ENCODE measurements at regions not wholly inside any gene's neighbourhood (a gene's known extent, or its start where the extent isn't known, plus 50 kb on each side); places are given as distances from the start of the nearest gene placed in this dataset.

DNA sequence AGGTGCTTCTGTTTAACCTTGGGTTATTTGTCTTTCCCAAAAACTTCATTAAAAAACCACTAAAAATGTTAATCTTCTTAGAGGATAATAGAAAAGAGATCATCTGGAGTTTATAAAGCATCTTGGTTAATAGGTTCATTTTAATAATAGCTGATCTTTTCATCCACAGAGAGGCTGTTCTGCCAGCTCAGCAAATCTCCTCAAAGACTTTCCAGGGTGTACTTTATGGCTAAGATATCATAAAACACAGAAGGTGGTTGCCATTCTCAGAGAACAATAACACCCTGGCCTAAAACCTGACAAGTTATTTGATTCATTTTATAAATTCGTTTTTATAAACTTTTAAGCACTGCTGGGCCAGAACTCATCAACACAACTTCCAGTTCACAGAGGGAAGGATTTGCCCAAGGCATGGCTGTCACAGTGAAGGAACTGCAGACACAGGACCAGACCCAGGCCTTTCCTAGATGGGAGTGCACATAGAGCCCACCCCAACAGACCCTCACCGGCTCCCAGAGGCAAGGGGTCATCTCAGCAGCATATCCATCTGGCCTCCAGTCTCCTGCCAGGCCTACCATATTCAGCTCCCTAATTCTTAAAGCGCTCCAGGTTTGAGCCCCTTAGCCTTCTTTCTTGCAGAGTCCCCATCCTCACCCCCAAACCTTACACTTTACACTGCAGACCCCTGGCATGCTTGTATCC, 203.4 kb upstream of the RAB6C start (continued):
- TF ChIP-seq REST (IDR thresholded peaks at IDR 0.05) (no peak), GABPA (IDR thresholded peaks at IDR 0.05 in 1 of 2, conservative IDR thresholded peaks at IDR 0.05 in 1 of 2) (no peak), FOXA2 (IDR thresholded peaks at IDR 0.05) (no peak), HNF4G (IDR thresholded peaks at IDR 0.05) (no peak)

DNA sequence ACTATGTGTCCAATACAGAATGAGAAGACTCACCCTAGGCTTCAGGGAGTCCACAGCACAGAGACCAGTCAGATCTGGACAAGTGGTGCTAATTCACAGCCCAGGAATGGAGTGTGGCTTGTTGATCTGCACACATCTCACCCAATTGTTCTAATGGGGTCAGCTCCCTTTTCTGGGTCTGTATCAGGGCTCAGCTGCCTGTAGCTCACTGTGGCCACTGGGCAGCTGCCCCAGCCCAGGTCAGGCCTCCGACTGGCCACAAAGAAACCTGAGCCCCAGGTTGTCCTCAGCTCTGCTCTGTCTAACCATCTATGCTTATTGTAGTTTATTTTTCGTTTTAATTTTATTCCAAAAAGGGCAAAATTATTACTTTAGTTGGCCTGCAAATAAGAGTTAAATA, 202.3 kb upstream of the RAB6C start:
- no peaks in the 10 kb centered on the region for H3K36me3 ChIP-seq (ENCODE audit: control insufficient read depth in 4 of 4, insufficient read depth in 3 of 4, low read depth in 1 of 4, low read length in 3 of 4)
- TF ChIP-seq SP1 (IDR thresholded peaks at IDR 0.05), result no peak
- TF ChIP-seq, protein P1, sequence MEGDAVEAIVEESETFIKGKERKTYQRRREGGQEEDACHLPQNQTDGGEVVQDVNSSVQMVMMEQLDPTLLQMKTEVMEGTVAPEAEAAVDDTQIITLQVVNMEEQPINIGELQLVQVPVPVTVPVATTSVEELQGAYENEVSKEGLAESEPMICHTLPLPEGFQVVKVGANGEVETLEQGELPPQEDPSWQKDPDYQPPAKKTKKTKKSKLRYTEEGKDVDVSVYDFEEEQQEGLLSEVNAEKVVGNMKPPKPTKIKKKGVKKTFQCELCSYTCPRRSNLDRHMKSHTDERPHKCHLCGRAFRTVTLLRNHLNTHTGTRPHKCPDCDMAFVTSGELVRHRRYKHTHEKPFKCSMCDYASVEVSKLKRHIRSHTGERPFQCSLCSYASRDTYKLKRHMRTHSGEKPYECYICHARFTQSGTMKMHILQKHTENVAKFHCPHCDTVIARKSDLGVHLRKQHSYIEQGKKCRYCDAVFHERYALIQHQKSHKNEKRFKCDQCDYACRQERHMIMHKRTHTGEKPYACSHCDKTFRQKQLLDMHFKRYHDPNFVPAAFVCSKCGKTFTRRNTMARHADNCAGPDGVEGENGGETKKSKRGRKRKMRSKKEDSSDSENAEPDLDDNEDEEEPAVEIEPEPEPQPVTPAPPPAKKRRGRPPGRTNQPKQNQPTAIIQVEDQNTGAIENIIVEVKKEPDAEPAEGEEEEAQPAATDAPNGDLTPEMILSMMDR (IDR thresholded peaks at IDR 0.05; ENCODE audit: low read depth, low read length, missing input control), result no peak
- 81% methylated on average over 2 of the region's 2 CpGs for WGBS
- H3K4me1 ChIP-seq (ENCODE audit: control insufficient read depth in 4 of 4, insufficient read depth in 4 of 4, low read length in 3 of 4), result no peaks in the 10 kb centered on the region
- peaks cover 0 to 3% (median 0%) of the 10 kb centered on the region in 4 donors for H3K27me3 ChIP-seq (ENCODE audit: control insufficient read depth in 4 of 4, insufficient read depth in 4 of 4, low read length in 3 of 4)
- H3K9ac ChIP-seq (ENCODE audit: low read depth in 1 of 2, low read length in 2 of 2), result no peak overlapping the region
- peak; percentile 17 for DNase-seq (ENCODE audit: low spot score)
- no peak overlapping the region for H3K4me3 ChIP-seq (ENCODE audit: low read depth in 1 of 3, low read length in 3 of 3)
- no peak overlapping the region for H3K27ac ChIP-seq (ENCODE audit: low read depth in 1 of 2, low read length in 2 of 2)
- no peaks in the 10 kb centered on the region for H3K9me3 ChIP-seq (ENCODE audit: control insufficient read depth in 4 of 4, low read length in 3 of 4)

DNA sequence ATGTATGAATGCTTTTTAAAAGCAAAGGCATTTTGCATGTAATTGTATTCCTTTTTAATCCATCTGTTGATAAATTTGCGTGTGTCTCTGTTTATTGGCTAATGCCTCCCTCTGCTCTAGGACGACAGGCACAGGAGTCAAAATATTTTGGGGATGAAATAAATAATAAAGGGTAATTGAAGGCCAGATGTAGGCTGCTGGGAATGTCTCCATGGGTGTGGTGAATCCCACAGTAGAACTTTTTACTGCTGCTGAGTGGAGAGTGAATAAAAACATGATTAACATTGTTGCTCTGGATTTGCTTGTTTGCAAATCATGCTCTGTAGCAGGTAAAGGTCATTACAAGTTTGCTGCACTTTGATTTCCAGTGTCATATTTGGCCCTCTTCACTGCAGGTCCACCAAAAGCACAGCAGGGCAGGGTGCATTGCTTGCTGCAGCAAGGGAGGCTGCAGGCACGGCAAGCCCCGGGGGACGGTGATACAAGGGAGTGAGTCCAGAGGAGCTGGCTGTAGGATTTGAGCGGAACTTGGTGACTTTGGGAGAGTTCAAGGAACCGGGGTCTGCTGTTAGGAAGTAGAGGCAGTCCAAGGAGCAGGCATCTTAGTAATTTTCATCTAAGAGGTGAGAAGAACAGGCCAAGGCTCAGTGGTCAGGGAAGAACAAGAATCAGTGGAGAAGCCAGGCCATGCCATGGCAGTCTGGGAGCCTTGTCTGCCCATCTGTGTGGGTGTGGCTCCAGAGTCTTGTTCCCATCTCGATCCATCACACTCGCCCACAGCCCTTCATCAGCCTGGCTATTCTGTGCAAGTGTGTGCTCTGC, 201.5 kb upstream of the RAB6C start:
- no peaks in the 10 kb centered on the region for H3K4me1 ChIP-seq (ENCODE audit: control insufficient read depth in 4 of 4, insufficient read depth in 4 of 4, low read length in 3 of 4)
- peak; percentile 9 for DNase-seq (ENCODE audit: low spot score)
- no peaks in the 10 kb centered on the region for H3K36me3 ChIP-seq (ENCODE audit: control insufficient read depth in 4 of 4, insufficient read depth in 3 of 4, low read depth in 1 of 4, low read length in 3 of 4)
- TF ChIP-seq YY1 (IDR thresholded peaks at IDR 0.05) (no peak), TAF1 (conservative IDR thresholded peaks at IDR 0.05) (no peak)
- TF ChIP-seq, protein P2, sequence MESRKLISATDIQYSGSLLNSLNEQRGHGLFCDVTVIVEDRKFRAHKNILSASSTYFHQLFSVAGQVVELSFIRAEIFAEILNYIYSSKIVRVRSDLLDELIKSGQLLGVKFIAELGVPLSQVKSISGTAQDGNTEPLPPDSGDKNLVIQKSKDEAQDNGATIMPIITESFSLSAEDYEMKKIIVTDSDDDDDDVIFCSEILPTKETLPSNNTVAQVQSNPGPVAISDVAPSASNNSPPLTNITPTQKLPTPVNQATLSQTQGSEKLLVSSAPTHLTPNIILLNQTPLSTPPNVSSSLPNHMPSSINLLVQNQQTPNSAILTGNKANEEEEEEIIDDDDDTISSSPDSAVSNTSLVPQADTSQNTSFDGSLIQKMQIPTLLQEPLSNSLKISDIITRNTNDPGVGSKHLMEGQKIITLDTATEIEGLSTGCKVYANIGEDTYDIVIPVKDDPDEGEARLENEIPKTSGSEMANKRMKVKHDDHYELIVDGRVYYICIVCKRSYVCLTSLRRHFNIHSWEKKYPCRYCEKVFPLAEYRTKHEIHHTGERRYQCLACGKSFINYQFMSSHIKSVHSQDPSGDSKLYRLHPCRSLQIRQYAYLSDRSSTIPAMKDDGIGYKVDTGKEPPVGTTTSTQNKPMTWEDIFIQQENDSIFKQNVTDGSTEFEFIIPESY (IDR thresholded peaks at IDR 0.05), result no peak
- H3K9ac ChIP-seq (ENCODE audit: low read depth in 1 of 2, low read length in 2 of 2), result no peak overlapping the region
- no peak overlapping the region for H3K27ac ChIP-seq (ENCODE audit: low read depth in 1 of 2, low read length in 2 of 2)
- H3K27me3 ChIP-seq (ENCODE audit: control insufficient read depth in 4 of 4, insufficient read depth in 4 of 4, low read length in 3 of 4), result peaks cover 0 to 3% (median 0%) of the 10 kb centered on the region in 4 donors
- no peak overlapping the region for H3K4me3 ChIP-seq (ENCODE audit: low read depth in 1 of 3, low read length in 3 of 3)
- WGBS, result 79% methylated on average over 9 of the region's 9 CpGs
- H3K9me3 ChIP-seq (ENCODE audit: control insufficient read depth in 4 of 4, low read length in 3 of 4), result no peaks in the 10 kb centered on the region

All from liver (tissue), 8 donors.